Colonic mucosa (tissue), 4 donors: ENCODE measurements at regions not wholly inside any gene's neighbourhood (a gene's known extent, or its start where the extent isn't known, plus 50 kb on each side); places are given as distances from the start of the nearest gene placed in this dataset.

Source experiments
- DNase-seq: peaks from one replicate; pipeline ENCODE4 v3.0.0-alpha.2; 2020
- H3K27ac ChIP-seq: fragments of 200-600 bp; one replicate; pipeline ENCODE4 v1.8.0; 2021
- H3K27me3 ChIP-seq: fragments of 200-600 bp; one replicate; pipeline ENCODE4 v1.8.0; 2021
- H3K36me3 ChIP-seq: fragments of 200-600 bp; one replicate; pipeline ENCODE4 v1.8.0; 2021
- H3K4me1 ChIP-seq: fragments of 200-600 bp; one replicate; pipeline ENCODE4 v1.8.0; 2021; ENCODE audit warnings: mild to moderate bottlenecking
- H3K4me3 ChIP-seq: fragments of 200-600 bp; one replicate; pipeline ENCODE4 v1.8.0; 2021
- H3K9ac ChIP-seq, 2 donors: one replicate each; pipeline ENCODE4 v1.7.0; 2013; ENCODE audit warnings: control low read depth in 2 of 2, low read depth in 2 of 2, low read length in 2 of 2
- H3K9me3 ChIP-seq: fragments of 200-600 bp; one replicate; pipeline ENCODE4 v1.8.0; 2021
- intact Hi-C: fragments of 100-400 bp; cut with DNase I; formaldehyde crosslinking; loops from one replicate; pipeline ENCODE4 v1.14.1; 2022
- TF ChIP-seq, protein P1 (sequence below): fragments of 200-600 bp; IDR thresholded peaks from one replicate; pipeline ENCODE4 v1.8.0; 2022; ENCODE audit warnings: antibody characterized with exemption, mild to moderate bottlenecking
- donor health status: healthy.
- donor health status: DM: no; HTN: no; CAD: no.
- donor health status: DM: no; HTN: no; CAD: no.

DNA sequence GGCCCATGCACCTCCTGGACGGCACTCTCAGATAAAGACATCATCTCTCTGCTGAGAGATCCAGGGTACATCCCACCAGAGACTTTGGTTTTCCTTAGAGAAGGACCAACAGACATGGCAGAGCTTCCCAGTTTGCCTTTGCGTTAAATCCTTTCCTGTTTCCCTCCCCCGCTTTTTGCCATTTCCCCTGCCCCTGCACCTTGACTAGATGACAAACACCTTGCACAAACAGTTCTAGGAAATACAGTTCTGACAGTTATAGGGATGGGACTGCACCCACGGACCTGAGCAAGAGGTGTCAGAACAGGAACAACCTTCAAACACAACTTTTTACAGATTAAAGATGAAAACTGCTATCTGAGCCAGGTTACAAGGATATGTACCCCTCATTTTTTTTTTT is 288.9 kb downstream of the MSX2 start:
- no peak for DNase-seq
- TF ChIP-seq, protein P1, sequence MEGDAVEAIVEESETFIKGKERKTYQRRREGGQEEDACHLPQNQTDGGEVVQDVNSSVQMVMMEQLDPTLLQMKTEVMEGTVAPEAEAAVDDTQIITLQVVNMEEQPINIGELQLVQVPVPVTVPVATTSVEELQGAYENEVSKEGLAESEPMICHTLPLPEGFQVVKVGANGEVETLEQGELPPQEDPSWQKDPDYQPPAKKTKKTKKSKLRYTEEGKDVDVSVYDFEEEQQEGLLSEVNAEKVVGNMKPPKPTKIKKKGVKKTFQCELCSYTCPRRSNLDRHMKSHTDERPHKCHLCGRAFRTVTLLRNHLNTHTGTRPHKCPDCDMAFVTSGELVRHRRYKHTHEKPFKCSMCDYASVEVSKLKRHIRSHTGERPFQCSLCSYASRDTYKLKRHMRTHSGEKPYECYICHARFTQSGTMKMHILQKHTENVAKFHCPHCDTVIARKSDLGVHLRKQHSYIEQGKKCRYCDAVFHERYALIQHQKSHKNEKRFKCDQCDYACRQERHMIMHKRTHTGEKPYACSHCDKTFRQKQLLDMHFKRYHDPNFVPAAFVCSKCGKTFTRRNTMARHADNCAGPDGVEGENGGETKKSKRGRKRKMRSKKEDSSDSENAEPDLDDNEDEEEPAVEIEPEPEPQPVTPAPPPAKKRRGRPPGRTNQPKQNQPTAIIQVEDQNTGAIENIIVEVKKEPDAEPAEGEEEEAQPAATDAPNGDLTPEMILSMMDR: no peak
- no peak overlapping the region for H3K27ac ChIP-seq

DNA sequence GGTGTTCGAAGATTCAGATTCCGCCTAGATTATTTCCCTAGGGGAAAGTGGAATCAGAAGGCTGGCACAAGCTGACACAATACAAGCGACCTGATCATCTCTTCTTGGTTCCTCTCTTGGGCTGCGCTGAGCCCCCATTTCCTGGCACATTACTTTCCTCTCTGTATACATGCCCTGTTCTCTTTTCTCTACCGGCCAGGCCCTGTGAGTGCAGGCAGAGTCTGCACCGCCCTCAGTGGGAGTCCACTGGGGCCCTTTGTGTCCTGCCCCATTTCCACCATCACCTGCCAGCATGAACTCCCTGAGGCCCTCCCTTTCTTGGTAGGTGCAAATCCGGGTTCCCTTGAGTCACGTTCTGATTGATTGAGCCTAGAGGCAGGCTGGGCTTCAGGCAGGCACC is 287.9 kb downstream of the MSX2 start:
- Histone ChIP-seq H3K27me3 (no peaks in the 10 kb centered on the region), H3K4me3 (no peak overlapping the region), H3K36me3 (no peaks in the 10 kb centered on the region), H3K27ac (no peak overlapping the region), H3K9ac (no peak overlapping the region), H3K9me3 (no peaks in the 10 kb centered on the region), H3K4me1 (no peaks in the 10 kb centered on the region)
- TF ChIP-seq, protein P1: no peak
- DNase-seq: no peak
- intact Hi-C loops: no loop called here

More for the DNA sequence above, 288.9 kb downstream of the MSX2 start:
- intact Hi-C loops: no loop called here
- no peaks in the 10 kb centered on the region for H3K4me1 ChIP-seq
- no peaks in the 10 kb centered on the region for H3K27me3 ChIP-seq
- no peak overlapping the region for H3K9ac ChIP-seq
- H3K9me3 ChIP-seq: no peaks in the 10 kb centered on the region
- no peak overlapping the region for H3K4me3 ChIP-seq
- no peaks in the 10 kb centered on the region for H3K36me3 ChIP-seq

DNA sequence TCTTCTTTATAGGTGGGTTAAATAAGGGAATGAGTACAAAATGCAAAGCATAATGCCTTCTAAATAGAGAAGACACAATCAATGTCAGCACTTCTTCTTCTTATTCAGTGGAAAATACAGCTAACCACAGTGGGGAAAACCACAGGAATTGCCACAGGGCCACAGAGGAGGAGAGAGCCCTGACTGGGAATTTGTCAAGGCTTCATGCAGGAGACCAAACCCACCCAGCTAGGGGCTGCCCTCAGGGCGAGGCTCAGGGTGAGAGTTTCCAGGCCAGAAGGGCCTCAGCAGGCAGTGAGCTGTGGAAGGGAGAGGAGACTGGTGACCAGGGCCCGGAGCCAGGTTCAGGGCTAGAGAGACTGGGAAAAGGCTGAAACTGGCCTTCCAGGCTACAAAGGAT is 279.1 kb downstream of the MSX2 start:
- TF ChIP-seq, protein P1: no peak
- Histone ChIP-seq H3K36me3 (no peaks in the 10 kb centered on the region), H3K9ac (no peak overlapping the region), H3K4me3 (no peak overlapping the region), H3K9me3 (no peaks in the 10 kb centered on the region), H3K4me1 (no peaks in the 10 kb centered on the region), H3K27me3 (no peaks in the 10 kb centered on the region), H3K27ac (no peak overlapping the region)
- intact Hi-C loops: no loop called here
- no peak for DNase-seq

GRCh38 chr5:175001876-175002645 is 277.7 kb downstream of the MSX2 start:
- intact Hi-C loops: no loop called here
- no peak overlapping the region for H3K27ac ChIP-seq
- DNase-seq: no peak
- no peaks in the 10 kb centered on the region for H3K4me1 ChIP-seq
- no peaks in the 10 kb centered on the region for H3K36me3 ChIP-seq
- TF ChIP-seq, protein P1: no peak
- H3K9ac ChIP-seq: no peak overlapping the region
- H3K4me3 ChIP-seq: no peak overlapping the region
- no peaks in the 10 kb centered on the region for H3K9me3 ChIP-seq
- no peaks in the 10 kb centered on the region for H3K27me3 ChIP-seq

- DNase-seq: no peak
- no peaks in the 10 kb centered on the region for H3K4me1 ChIP-seq
- no peaks in the 10 kb centered on the region for H3K27me3 ChIP-seq
- intact Hi-C loops: no loop called here
- no peaks in the 10 kb centered on the region for H3K36me3 ChIP-seq
- H3K9ac ChIP-seq: no peak overlapping the region
- TF ChIP-seq, protein P1: no peak
- no peaks in the 10 kb centered on the region for H3K9me3 ChIP-seq
- no peak overlapping the region for H3K27ac ChIP-seq
- no peak overlapping the region for H3K4me3 ChIP-seq
These were observed 276.9 kb downstream of the MSX2 start for GRCh38 chr5:175001311-175001710.
